Liver (tissue), 8 donors: ENCODE measurements at regions not wholly inside any gene's neighbourhood (a gene's known extent, or its start where the extent isn't known, plus 50 kb on each side); places are given as distances from the start of the nearest gene placed in this dataset.

Source experiments
- DNase-seq: peaks from one replicate; pipeline ENCODE4 v3.0.0-alpha.2; 2017; ENCODE audit warnings: low spot score
- H3K27ac ChIP-seq, 2 donors: one replicate each; pipeline ENCODE4 v1.7.0; 2013; ENCODE audit warnings: inconsistent platforms in 2 of 2, low read length in 2 of 2, control low read depth in 1 of 2, low read depth in 1 of 2, mild to moderate bottlenecking in 1 of 2
- H3K27me3 ChIP-seq, 4 donors: one replicate each; pipeline versions ENCODE4 v1.6.1 to v1.7.0; 2013; ENCODE audit warnings: low read length in 3 of 4, inconsistent platforms in 1 of 4, mild to moderate bottlenecking in 1 of 4, moderate library complexity in 1 of 4; ENCODE audit not compliant: control insufficient read depth in 4 of 4, insufficient read depth in 4 of 4
- H3K36me3 ChIP-seq, 4 donors: one replicate each; pipeline versions ENCODE4 v1.6.1 to v1.7.0; 2013; ENCODE audit warnings: low read length in 3 of 4, mild to moderate bottlenecking in 3 of 4, low read depth in 1 of 4, moderate library complexity in 1 of 4; ENCODE audit not compliant: control insufficient read depth in 4 of 4, insufficient read depth in 3 of 4
- H3K4me1 ChIP-seq, 4 donors: one replicate each; pipeline versions ENCODE4 v1.6.1 to v1.7.0; 2013; ENCODE audit warnings: low read length in 3 of 4, mild to moderate bottlenecking in 3 of 4, moderate library complexity in 1 of 4; ENCODE audit not compliant: control insufficient read depth in 4 of 4, insufficient read depth in 4 of 4
- H3K4me3 ChIP-seq, 3 donors: one replicate each; pipeline versions ENCODE4 v1.6.1 to v1.7.0; 2013; ENCODE audit warnings: low read length in 3 of 3, control low read depth in 1 of 3, low read depth in 1 of 3, mild to moderate bottlenecking in 1 of 3
- H3K9ac ChIP-seq, 2 donors: one replicate each; pipeline ENCODE4 v1.7.0; 2013; ENCODE audit warnings: low read length in 2 of 2, mild to moderate bottlenecking in 2 of 2, moderate library complexity in 2 of 2, control low read depth in 1 of 2, low read depth in 1 of 2
- H3K9me3 ChIP-seq, 4 donors: one replicate each; pipeline versions ENCODE4 v1.6.1 to v1.7.0; 2013; ENCODE audit warnings: low read length in 3 of 4; ENCODE audit not compliant: control insufficient read depth in 4 of 4
- ATF3 ChIP-seq: IDR thresholded peaks from 2 replicates; pipeline ENCODE4 v1.6.1; 2016; ENCODE audit warnings: antibody characterized with exemption
- EGR1 ChIP-seq, 2 donors: IDR thresholded peaks; 2 replicates each; pipeline ENCODE4 v1.6.1; 2016 to 2018; ENCODE audit warnings: antibody characterized with exemption in 2 of 2, low read depth in 2 of 2
- FOXA2 ChIP-seq: IDR thresholded peaks from 2 replicates; pipeline ENCODE4 v1.6.1; 2016; ENCODE audit warnings: antibody characterized with exemption
- GABPA ChIP-seq, 2 donors: IDR thresholded peaks in 1 of 2; conservative IDR thresholded peaks in 1 of 2; 2 replicates each; pipeline ENCODE4 v1.6.1; 2016; ENCODE audit warnings: antibody characterized with exemption in 2 of 2, mild to moderate bottlenecking in 1 of 2, moderate library complexity in 1 of 2
- HNF4A ChIP-seq, 2 donors: conservative IDR thresholded peaks; 2 replicates each; pipeline ENCODE4 v1.6.1; 2016; ENCODE audit warnings: antibody characterized with exemption in 2 of 2, mild to moderate bottlenecking in 2 of 2
- HNF4G ChIP-seq: IDR thresholded peaks from 2 replicates; pipeline ENCODE4 v1.6.1; 2016; ENCODE audit warnings: antibody characterized with exemption
- JUND ChIP-seq, 2 donors: IDR thresholded peaks; 2 replicates each; pipeline ENCODE4 v1.6.1; 2016; ENCODE audit warnings: antibody characterized with exemption in 2 of 2
- NR2F2 ChIP-seq: IDR thresholded peaks from 2 replicates; pipeline ENCODE4 v1.6.1; 2016; ENCODE audit warnings: antibody characterized with exemption
- RAD21 ChIP-seq, 2 donors: IDR thresholded peaks; 2 replicates each; pipeline ENCODE4 v1.6.1; 2016; ENCODE audit warnings: antibody characterized with exemption in 2 of 2, mild to moderate bottlenecking in 2 of 2
- RXRA ChIP-seq, 2 donors: IDR thresholded peaks; 2 replicates each; pipeline ENCODE4 v1.6.1; 2017 to 2018; ENCODE audit warnings: antibody characterized with exemption in 2 of 2, mild to moderate bottlenecking in 1 of 2
- SP1 ChIP-seq: IDR thresholded peaks from 2 replicates; pipeline ENCODE4 v1.6.1; 2018; ENCODE audit warnings: antibody characterized with exemption, mild to moderate bottlenecking
- TAF1 ChIP-seq: conservative IDR thresholded peaks from 2 replicates; pipeline ENCODE4 v1.6.1; 2016; ENCODE audit warnings: antibody characterized with exemption, mild to moderate bottlenecking
- YY1 ChIP-seq: IDR thresholded peaks from 2 replicates; pipeline ENCODE4 v1.6.1; 2016; ENCODE audit warnings: antibody characterized with exemption, mild to moderate bottlenecking
- ZBTB33 ChIP-seq: IDR thresholded peaks from 2 replicates; pipeline ENCODE4 v1.6.1; 2016; ENCODE audit warnings: antibody characterized with exemption
- WGBS: extraction: QIAGEN DNeasy Blood & Tissue Kit; methylation state at CpG from one replicate; pipeline ENCODE4 v1.1.7; 2013; 5-methylcytosine and 5-hydroxymethylcytosine counted together
- TF ChIP-seq, protein P1 (sequence below): fragments of 150-350 bp; IDR thresholded peaks from 2 replicates; pipeline ENCODE4 v1.5.1; 2017; ENCODE audit warnings: improper control_type of control experiment, low read depth, low read length; ENCODE audit not compliant: missing input control
- donor health status: healthy.
- donor health status: healthy.
- donor health status: healthy.
- donor health status: healthy.
- donor health status: healthy.

GRCh38 chr5:3199962-3200755 lies 395.5 kb upstream of the IRX1 start:
- TF ChIP-seq SP1 (no peak), HNF4G (no peak), HNF4A (conservative IDR thresholded peaks at IDR 0.05) (no peak), ZBTB33 (no peak), JUND (IDR thresholded peaks at IDR 0.05) (no peak), YY1 (no peak), TAF1 (no peak), EGR1 (IDR thresholded peaks at IDR 0.05; ENCODE audit: low read depth in 2 of 2) (no peak), FOXA2 (no peak), ATF3 (no peak), RXRA (IDR thresholded peaks at IDR 0.05) (no peak), GABPA (IDR thresholded peaks at IDR 0.05 in 1 of 2, conservative IDR thresholded peaks at IDR 0.05 in 1 of 2) (no peak), NR2F2 (no peak)
- TF ChIP-seq, protein P1, sequence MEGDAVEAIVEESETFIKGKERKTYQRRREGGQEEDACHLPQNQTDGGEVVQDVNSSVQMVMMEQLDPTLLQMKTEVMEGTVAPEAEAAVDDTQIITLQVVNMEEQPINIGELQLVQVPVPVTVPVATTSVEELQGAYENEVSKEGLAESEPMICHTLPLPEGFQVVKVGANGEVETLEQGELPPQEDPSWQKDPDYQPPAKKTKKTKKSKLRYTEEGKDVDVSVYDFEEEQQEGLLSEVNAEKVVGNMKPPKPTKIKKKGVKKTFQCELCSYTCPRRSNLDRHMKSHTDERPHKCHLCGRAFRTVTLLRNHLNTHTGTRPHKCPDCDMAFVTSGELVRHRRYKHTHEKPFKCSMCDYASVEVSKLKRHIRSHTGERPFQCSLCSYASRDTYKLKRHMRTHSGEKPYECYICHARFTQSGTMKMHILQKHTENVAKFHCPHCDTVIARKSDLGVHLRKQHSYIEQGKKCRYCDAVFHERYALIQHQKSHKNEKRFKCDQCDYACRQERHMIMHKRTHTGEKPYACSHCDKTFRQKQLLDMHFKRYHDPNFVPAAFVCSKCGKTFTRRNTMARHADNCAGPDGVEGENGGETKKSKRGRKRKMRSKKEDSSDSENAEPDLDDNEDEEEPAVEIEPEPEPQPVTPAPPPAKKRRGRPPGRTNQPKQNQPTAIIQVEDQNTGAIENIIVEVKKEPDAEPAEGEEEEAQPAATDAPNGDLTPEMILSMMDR, result no peak
- DNase-seq, result no peak
- peaks cover 0 to 12% (median 3%) of the 10 kb centered on the region in 4 donors for H3K27me3 ChIP-seq
- H3K9ac ChIP-seq, result no peak overlapping the region
- no peak overlapping the region for H3K27ac ChIP-seq
- WGBS, result 48% methylated on average over 15 of the region's 15 CpGs
- no peaks in the 10 kb centered on the region for H3K36me3 ChIP-seq
- H3K9me3 ChIP-seq, result no peaks in the 10 kb centered on the region
- no peaks in the 10 kb centered on the region for H3K4me1 ChIP-seq
- H3K4me3 ChIP-seq, result no peak overlapping the region

GRCh38 chr5:3198074-3198449 lies 397.6 kb upstream of the IRX1 start:
- no peak for TF ChIP-seq HNF4G
- no peak for TF ChIP-seq RAD21 (IDR thresholded peaks at IDR 0.05)
- TF ChIP-seq ATF3, result no peak
- no peak for TF ChIP-seq ZBTB33
- DNase-seq, result no peak
- WGBS, result 22% methylated on average over 7 of the region's 7 CpGs
- no peak overlapping the region for H3K9ac ChIP-seq
- H3K36me3 ChIP-seq, result no peaks in the 10 kb centered on the region
- H3K4me1 ChIP-seq, result no peaks in the 10 kb centered on the region
- H3K27ac ChIP-seq, result no peak overlapping the region
- H3K4me3 ChIP-seq, result no peak overlapping the region
- peaks cover 0 to 18% (median 3%) of the 10 kb centered on the region in 4 donors for H3K27me3 ChIP-seq
- no peaks in the 10 kb centered on the region for H3K9me3 ChIP-seq
